Liver (tissue), 8 donors: ENCODE measurements at regions not wholly inside any gene's neighbourhood (a gene's known extent, or its start where the extent isn't known, plus 50 kb on each side); places are given as distances from the start of the nearest gene placed in this dataset.

ENCODE experiments used
- DNase-seq: peaks from one replicate; pipeline ENCODE4 v3.0.0-alpha.2; 2017; ENCODE audit warnings: low spot score
- H3K27ac ChIP-seq, 2 donors: one replicate each; pipeline ENCODE4 v1.7.0; 2013; ENCODE audit warnings: inconsistent platforms in 2 of 2, low read length in 2 of 2, control low read depth in 1 of 2, low read depth in 1 of 2, mild to moderate bottlenecking in 1 of 2
- H3K27me3 ChIP-seq, 4 donors: one replicate each; pipeline versions ENCODE4 v1.6.1 to v1.7.0; 2013; ENCODE audit warnings: low read length in 3 of 4, inconsistent platforms in 1 of 4, mild to moderate bottlenecking in 1 of 4, moderate library complexity in 1 of 4; ENCODE audit not compliant: control insufficient read depth in 4 of 4, insufficient read depth in 4 of 4
- H3K36me3 ChIP-seq, 4 donors: one replicate each; pipeline versions ENCODE4 v1.6.1 to v1.7.0; 2013; ENCODE audit warnings: low read length in 3 of 4, mild to moderate bottlenecking in 3 of 4, low read depth in 1 of 4, moderate library complexity in 1 of 4; ENCODE audit not compliant: control insufficient read depth in 4 of 4, insufficient read depth in 3 of 4
- H3K4me1 ChIP-seq, 4 donors: one replicate each; pipeline versions ENCODE4 v1.6.1 to v1.7.0; 2013; ENCODE audit warnings: low read length in 3 of 4, mild to moderate bottlenecking in 3 of 4, moderate library complexity in 1 of 4; ENCODE audit not compliant: control insufficient read depth in 4 of 4, insufficient read depth in 4 of 4
- H3K4me3 ChIP-seq, 3 donors: one replicate each; pipeline versions ENCODE4 v1.6.1 to v1.7.0; 2013; ENCODE audit warnings: low read length in 3 of 3, control low read depth in 1 of 3, low read depth in 1 of 3, mild to moderate bottlenecking in 1 of 3
- H3K9ac ChIP-seq, 2 donors: one replicate each; pipeline ENCODE4 v1.7.0; 2013; ENCODE audit warnings: low read length in 2 of 2, mild to moderate bottlenecking in 2 of 2, moderate library complexity in 2 of 2, control low read depth in 1 of 2, low read depth in 1 of 2
- H3K9me3 ChIP-seq, 4 donors: one replicate each; pipeline versions ENCODE4 v1.6.1 to v1.7.0; 2013; ENCODE audit warnings: low read length in 3 of 4; ENCODE audit not compliant: control insufficient read depth in 4 of 4
- ATF3 ChIP-seq: IDR thresholded peaks from 2 replicates; pipeline ENCODE4 v1.6.1; 2016; ENCODE audit warnings: antibody characterized with exemption
- CTCF ChIP-seq: fragments of 150-350 bp; IDR thresholded peaks from 2 replicates; pipeline ENCODE4 v1.5.1; 2017; ENCODE audit warnings: improper control_type of control experiment, low read depth, low read length; ENCODE audit not compliant: missing input control
- EGR1 ChIP-seq, 2 donors: IDR thresholded peaks; 2 replicates each; pipeline ENCODE4 v1.6.1; 2016 to 2018; ENCODE audit warnings: antibody characterized with exemption in 2 of 2, low read depth in 2 of 2
- FOXA1 ChIP-seq: IDR thresholded peaks from 2 replicates; pipeline ENCODE4 v1.6.1; 2016; ENCODE audit warnings: antibody characterized with exemption
- FOXA2 ChIP-seq: IDR thresholded peaks from 2 replicates; pipeline ENCODE4 v1.6.1; 2016; ENCODE audit warnings: antibody characterized with exemption
- GABPA ChIP-seq, 2 donors: IDR thresholded peaks in 1 of 2; conservative IDR thresholded peaks in 1 of 2; 2 replicates each; pipeline ENCODE4 v1.6.1; 2016; ENCODE audit warnings: antibody characterized with exemption in 2 of 2, mild to moderate bottlenecking in 1 of 2, moderate library complexity in 1 of 2
- HNF4A ChIP-seq, 2 donors: conservative IDR thresholded peaks; 2 replicates each; pipeline ENCODE4 v1.6.1; 2016; ENCODE audit warnings: antibody characterized with exemption in 2 of 2, mild to moderate bottlenecking in 2 of 2
- HNF4G ChIP-seq: IDR thresholded peaks from 2 replicates; pipeline ENCODE4 v1.6.1; 2016; ENCODE audit warnings: antibody characterized with exemption
- JUND ChIP-seq, 2 donors: IDR thresholded peaks; 2 replicates each; pipeline ENCODE4 v1.6.1; 2016; ENCODE audit warnings: antibody characterized with exemption in 2 of 2
- MAX ChIP-seq: IDR thresholded peaks from 2 replicates; pipeline ENCODE4 v1.6.1; 2016; ENCODE audit warnings: antibody characterized with exemption
- NR2F2 ChIP-seq: IDR thresholded peaks from 2 replicates; pipeline ENCODE4 v1.6.1; 2016; ENCODE audit warnings: antibody characterized with exemption
- RAD21 ChIP-seq, 2 donors: IDR thresholded peaks; 2 replicates each; pipeline ENCODE4 v1.6.1; 2016; ENCODE audit warnings: antibody characterized with exemption in 2 of 2, mild to moderate bottlenecking in 2 of 2
- REST ChIP-seq: IDR thresholded peaks from 2 replicates; pipeline ENCODE4 v1.6.1; 2016; ENCODE audit warnings: antibody characterized with exemption, mild to moderate bottlenecking
- RXRA ChIP-seq, 2 donors: IDR thresholded peaks; 2 replicates each; pipeline ENCODE4 v1.6.1; 2017 to 2018; ENCODE audit warnings: antibody characterized with exemption in 2 of 2, mild to moderate bottlenecking in 1 of 2
- SP1 ChIP-seq: IDR thresholded peaks from 2 replicates; pipeline ENCODE4 v1.6.1; 2018; ENCODE audit warnings: antibody characterized with exemption, mild to moderate bottlenecking
- TAF1 ChIP-seq: conservative IDR thresholded peaks from 2 replicates; pipeline ENCODE4 v1.6.1; 2016; ENCODE audit warnings: antibody characterized with exemption, mild to moderate bottlenecking
- YY1 ChIP-seq: IDR thresholded peaks from 2 replicates; pipeline ENCODE4 v1.6.1; 2016; ENCODE audit warnings: antibody characterized with exemption, mild to moderate bottlenecking
- ZBTB33 ChIP-seq: IDR thresholded peaks from 2 replicates; pipeline ENCODE4 v1.6.1; 2016; ENCODE audit warnings: antibody characterized with exemption
- WGBS: extraction: QIAGEN DNeasy Blood & Tissue Kit; methylation state at CpG from one replicate; pipeline ENCODE4 v1.1.7; 2013; 5-methylcytosine and 5-hydroxymethylcytosine counted together
- donor health status: healthy.
- donor health status: healthy.
- donor health status: healthy.
- donor health status: healthy.
- donor health status: healthy.

- H3K36me3 ChIP-seq = no peaks in the 10 kb centered on the region
- no peak overlapping the region for H3K27ac ChIP-seq
- H3K4me3 ChIP-seq = no peak overlapping the region
- no peak overlapping the region for H3K9ac ChIP-seq
- H3K9me3 ChIP-seq = no peaks in the 10 kb centered on the region
- no peak for DNase-seq
- H3K4me1 ChIP-seq = no peaks in the 10 kb centered on the region
- 87% methylated on average over 4 of the region's 4 CpGs for WGBS
- H3K27me3 ChIP-seq = peaks cover 0 to 2% (median 0%) of the 10 kb centered on the region in 4 donors
- no peak for TF ChIP-seq CTCF
- no peak for TF ChIP-seq RAD21 (IDR thresholded peaks at IDR 0.05)
- no peak for TF ChIP-seq YY1
- TF ChIP-seq SP1 = no peak
- no peak for TF ChIP-seq EGR1 (IDR thresholded peaks at IDR 0.05; ENCODE audit: low read depth in 2 of 2)
- no peak for TF ChIP-seq RXRA (IDR thresholded peaks at IDR 0.05)
- TF ChIP-seq NR2F2 = no peak
- no peak for TF ChIP-seq FOXA1
- TF ChIP-seq HNF4G = no peak
- no peak for TF ChIP-seq ZBTB33
- TF ChIP-seq HNF4A (conservative IDR thresholded peaks at IDR 0.05) = no peak
- TF ChIP-seq REST = no peak
- no peak for TF ChIP-seq MAX
- TF ChIP-seq GABPA (IDR thresholded peaks at IDR 0.05 in 1 of 2, conservative IDR thresholded peaks at IDR 0.05 in 1 of 2) = no peak
- no peak for TF ChIP-seq FOXA2
- TF ChIP-seq TAF1 = no peak
- TF ChIP-seq JUND (IDR thresholded peaks at IDR 0.05) = no peak
- TF ChIP-seq ATF3 = no peak
Measured at GRCh38 chr5:116830079-116830478, 255.5 kb upstream of the SEMA6A start.

GRCh38 chr5:116827078-116827477, 252.5 kb upstream of the SEMA6A start:
- Histone ChIP-seq H3K4me3 (no peak overlapping the region), H3K27me3 (peaks cover 0 to 2% (median 0%) of the 10 kb centered on the region in 4 donors), H3K9me3 (peaks cover 0 to 2% (median 0%) of the 10 kb centered on the region in 4 donors), H3K36me3 (no peaks in the 10 kb centered on the region), H3K9ac (no peak overlapping the region), H3K4me1 (no peaks in the 10 kb centered on the region), H3K27ac (no peak overlapping the region)
- no peak for DNase-seq
- TF ChIP-seq HNF4A (conservative IDR thresholded peaks at IDR 0.05) = no peak
- no peak for TF ChIP-seq CTCF
- TF ChIP-seq HNF4G = no peak
- no peak for TF ChIP-seq RAD21 (IDR thresholded peaks at IDR 0.05)
- TF ChIP-seq MAX = no peak
- TF ChIP-seq TAF1 = no peak
- no peak for TF ChIP-seq SP1
- TF ChIP-seq EGR1 (IDR thresholded peaks at IDR 0.05; ENCODE audit: low read depth in 2 of 2) = no peak
- TF ChIP-seq ZBTB33 = no peak
- no peak for TF ChIP-seq JUND (IDR thresholded peaks at IDR 0.05)
